Urinary bladder (tissue), 3 donors: ENCODE measurements at regions not wholly inside any gene's neighbourhood (a gene's known extent, or its start where the extent isn't known, plus 50 kb on each side); places are given as distances from the start of the nearest gene placed in this dataset.
A peak's percentile ranks its signal among the peaks of the same experiment; 100 is the strongest.

Source experiments
- DNase-seq: peaks from one replicate; pipeline ENCODE4 v3.0.0-alpha.2; 2015; ENCODE audit errors: extremely low spot score
- H3K27ac ChIP-seq: one replicate; pipeline ENCODE4 v1.5.1; 2013; ENCODE audit warnings: low read depth, mild to moderate bottlenecking, moderate library complexity
- H3K36me3 ChIP-seq: one replicate; pipeline ENCODE4 v1.6.1; 2013; ENCODE audit warnings: mild to moderate bottlenecking, moderate library complexity; ENCODE audit not compliant: insufficient read depth
- H3K4me1 ChIP-seq: one replicate; pipeline ENCODE4 v1.6.1; 2013; ENCODE audit warnings: mild to moderate bottlenecking, moderate library complexity; ENCODE audit not compliant: insufficient read depth
- H3K4me3 ChIP-seq: one replicate; pipeline ENCODE4 v1.5.1; 2013; ENCODE audit warnings: low read depth, low read length
- WGBS: extraction: QIAGEN DNeasy Blood & Tissue Kit; methylation state at CpG from one replicate; pipeline ENCODE4 v1.1.7; 2013; 5-methylcytosine and 5-hydroxymethylcytosine counted together
- donor health status: healthy with polysubstance abuse.
- donor health status: healthy.

GRCh38 chr5:2009986-2010914 is 127.5 kb upstream of the IRX4 start:
- Histone ChIP-seq H3K4me3 (no peak overlapping the region), H3K36me3 (no peaks in the 10 kb centered on the region), H3K27ac (no peak overlapping the region), H3K4me1 (no peaks in the 10 kb centered on the region)
- DNase-seq = no peak
- WGBS = 83% methylated on average over 22 of the region's 22 CpGs

DNA sequence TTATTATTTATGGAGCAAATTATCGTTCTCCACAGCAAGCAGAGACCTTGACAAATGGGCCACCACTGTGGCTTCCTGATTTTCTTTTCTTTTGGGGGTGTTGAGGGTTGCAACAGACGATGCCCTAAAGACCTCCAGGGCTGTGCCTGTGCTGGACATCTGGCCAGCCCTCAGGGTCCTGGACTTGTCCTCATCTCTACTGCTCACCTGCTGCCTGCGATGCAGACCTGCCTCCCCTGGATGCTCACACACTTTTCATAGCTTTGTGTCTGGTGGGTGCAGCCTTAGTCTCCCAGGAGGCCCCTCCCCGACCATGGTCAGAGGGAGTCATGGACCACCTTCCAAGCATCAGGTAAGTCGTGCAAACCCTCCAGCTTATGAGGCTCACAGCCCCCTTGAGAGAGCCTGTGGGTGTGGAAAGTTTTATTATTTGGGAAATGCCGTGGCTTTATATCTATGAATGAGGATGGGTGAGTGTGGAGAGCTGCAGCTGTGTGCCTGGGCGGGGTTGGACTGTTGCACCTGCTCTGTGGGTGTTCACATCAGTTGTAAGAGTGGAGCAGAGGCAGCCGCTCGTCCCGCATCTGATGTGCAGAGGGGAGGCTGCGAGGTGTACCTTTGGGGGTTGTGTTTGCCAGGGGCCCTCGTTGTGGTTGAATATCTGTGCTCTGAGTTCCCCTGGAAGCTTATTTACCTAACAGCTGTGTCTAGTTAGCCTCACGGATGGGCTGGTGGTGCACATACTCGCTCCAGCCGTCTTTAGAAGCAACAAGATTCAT is 126.3 kb upstream of the IRX4 start:
- DNase-seq = no peak
- Histone ChIP-seq H3K4me3 (no peak overlapping the region), H3K4me1 (no peaks in the 10 kb centered on the region), H3K27ac (no peak overlapping the region), H3K36me3 (no peaks in the 10 kb centered on the region)
- WGBS = 70% methylated on average over 15 of the region's 15 CpGs

DNA sequence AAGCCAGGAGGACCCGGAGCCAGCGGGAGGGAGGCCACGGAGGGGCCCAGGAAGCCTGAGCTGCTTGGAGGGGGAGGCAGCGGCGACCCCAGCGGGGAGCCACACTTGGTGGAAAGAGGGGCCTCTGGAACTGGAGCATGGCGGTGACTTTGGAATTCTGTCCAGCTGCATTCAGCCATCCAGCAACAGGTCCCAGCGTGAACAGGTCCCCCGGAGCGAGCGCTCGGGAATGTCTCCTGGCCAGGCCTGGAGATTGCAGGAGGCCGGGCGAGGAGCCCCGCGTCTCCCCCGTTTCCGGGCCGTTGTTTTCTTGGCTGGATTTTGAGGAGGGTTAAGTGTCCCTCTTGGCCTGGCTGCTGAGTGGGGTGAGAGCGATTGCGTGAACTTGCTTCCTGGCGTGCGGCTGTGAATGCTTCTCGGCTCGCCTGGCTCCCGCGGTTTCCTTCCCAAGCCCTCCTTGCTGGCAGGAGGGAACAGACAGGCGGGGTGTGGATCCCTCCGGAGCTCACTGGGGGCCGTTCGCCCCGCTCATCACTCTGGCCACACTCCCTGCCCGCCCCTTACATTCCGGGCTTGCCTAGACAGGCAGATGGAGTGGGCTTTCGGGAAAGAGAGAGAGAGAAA is 125.3 kb upstream of the IRX4 start:
- Histone ChIP-seq H3K4me1 (no peaks in the 10 kb centered on the region), H3K4me3 (no peak overlapping the region), H3K27ac (no peak overlapping the region), H3K36me3 (no peaks in the 10 kb centered on the region)
- WGBS = 17% methylated on average over 35 of the region's 35 CpGs
- peak; percentile 5 for DNase-seq

GRCh38 chr5:2007496-2007877 is 124.8 kb upstream of the IRX4 start:
- H3K27ac ChIP-seq = no peak overlapping the region
- WGBS = 57% methylated on average over 24 of the region's 24 CpGs
- H3K36me3 ChIP-seq = no peaks in the 10 kb centered on the region
- no peak for DNase-seq
- no peaks in the 10 kb centered on the region for H3K4me1 ChIP-seq
- H3K4me3 ChIP-seq = no peak overlapping the region

GRCh38 chr5:2006971-2007291 is 124.2 kb upstream of the IRX4 start:
- no peaks in the 10 kb centered on the region for H3K4me1 ChIP-seq
- no peak for DNase-seq
- no peaks in the 10 kb centered on the region for H3K36me3 ChIP-seq
- WGBS = 94% methylated on average over 14 of the region's 14 CpGs
- H3K27ac ChIP-seq = no peak overlapping the region
- H3K4me3 ChIP-seq = no peak overlapping the region

DNA sequence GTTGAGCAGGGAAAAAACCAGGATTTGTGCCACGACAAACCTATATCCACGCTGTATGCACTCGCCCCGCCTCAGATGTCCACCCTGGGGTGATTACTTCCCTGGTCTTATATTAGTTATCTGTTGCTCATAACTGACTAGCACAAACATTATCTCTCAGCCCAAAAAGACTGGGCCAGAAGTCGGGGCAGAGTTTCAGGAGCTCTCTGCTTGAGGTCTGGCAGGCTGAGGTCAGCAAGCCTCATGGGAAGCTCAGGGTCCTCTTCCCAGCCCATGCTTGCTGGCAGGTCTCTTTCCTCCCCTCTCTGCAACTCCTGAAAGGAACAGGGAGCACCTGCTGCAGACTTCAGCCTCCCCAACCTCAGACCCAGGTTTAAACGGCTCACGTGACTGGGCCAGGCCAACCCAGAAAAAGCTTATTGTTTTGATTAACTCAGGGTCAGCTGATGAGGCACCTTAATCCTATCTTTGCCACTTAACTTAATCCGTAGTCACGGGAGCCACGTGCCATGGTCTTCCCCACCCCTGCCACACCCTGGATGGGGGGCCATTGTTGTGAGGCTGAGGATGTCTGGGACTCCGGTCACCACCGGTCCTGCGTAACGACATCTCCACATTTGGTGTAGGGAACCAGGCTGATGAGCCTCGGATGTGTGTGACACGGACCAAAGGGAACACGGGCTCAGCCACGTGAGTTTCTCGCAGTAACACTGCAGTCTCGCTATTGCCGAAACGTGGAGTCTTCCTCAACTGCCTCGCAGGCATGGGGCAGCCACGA is 123.7 kb upstream of the IRX4 start:
- DNase-seq = no peak
- Histone ChIP-seq H3K27ac (no peak overlapping the region), H3K4me3 (no peak overlapping the region), H3K4me1 (no peaks in the 10 kb centered on the region), H3K36me3 (no peaks in the 10 kb centered on the region)
- WGBS = 83% methylated on average over 24 of the region's 24 CpGs

- Histone ChIP-seq H3K4me3 (no peak overlapping the region), H3K4me1 (no peaks in the 10 kb centered on the region), H3K36me3 (no peaks in the 10 kb centered on the region), H3K27ac (no peak overlapping the region)
- DNase-seq = no peak
- 69% methylated on average over 35 of the region's 35 CpGs for WGBS
Measured at GRCh38 chr5:2005101-2006041, 122.6 kb upstream of the IRX4 start.

- DNase-seq = no peak
- H3K4me3 ChIP-seq = no peak overlapping the region
- 81% methylated on average over 20 of the region's 20 CpGs for WGBS
- no peaks in the 10 kb centered on the region for H3K4me1 ChIP-seq
- H3K27ac ChIP-seq = no peak overlapping the region
- no peaks in the 10 kb centered on the region for H3K36me3 ChIP-seq
Measured at GRCh38 chr5:2003690-2004365, 121.1 kb upstream of the IRX4 start.

GRCh38 chr5:2003206-2003605 is 120.5 kb upstream of the IRX4 start:
- Histone ChIP-seq H3K27ac (no peak overlapping the region), H3K36me3 (no peaks in the 10 kb centered on the region), H3K4me1 (no peaks in the 10 kb centered on the region), H3K4me3 (no peak overlapping the region)
- no peak for DNase-seq
- WGBS = 78% methylated on average over 10 of the region's 10 CpGs

DNA sequence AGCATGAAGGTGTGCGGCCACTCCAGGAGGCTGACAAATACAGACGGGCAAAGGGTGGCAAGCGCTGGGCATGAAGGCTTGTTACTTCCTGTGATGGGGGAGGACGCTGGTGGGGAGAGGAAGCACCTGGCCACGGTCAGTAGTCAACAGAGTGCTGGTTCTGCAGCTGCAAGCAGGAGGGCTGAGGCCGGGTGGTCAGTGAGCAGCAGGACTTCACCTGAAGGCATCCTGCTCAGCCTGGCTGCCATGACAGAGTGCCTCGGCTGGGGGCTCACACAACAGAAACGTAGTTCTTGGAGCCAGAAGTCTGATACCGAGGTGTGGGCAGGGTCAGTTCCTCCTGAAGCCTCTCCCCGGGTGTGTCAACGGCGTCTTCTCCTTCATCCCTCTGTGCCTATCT is 118.6 kb upstream of the IRX4 start:
- Histone ChIP-seq H3K36me3 (no peaks in the 10 kb centered on the region), H3K4me3 (no peak overlapping the region), H3K4me1 (no peaks in the 10 kb centered on the region), H3K27ac (no peak overlapping the region)
- 78% methylated on average over 12 of the region's 12 CpGs for WGBS
- no peak for DNase-seq

DNA sequence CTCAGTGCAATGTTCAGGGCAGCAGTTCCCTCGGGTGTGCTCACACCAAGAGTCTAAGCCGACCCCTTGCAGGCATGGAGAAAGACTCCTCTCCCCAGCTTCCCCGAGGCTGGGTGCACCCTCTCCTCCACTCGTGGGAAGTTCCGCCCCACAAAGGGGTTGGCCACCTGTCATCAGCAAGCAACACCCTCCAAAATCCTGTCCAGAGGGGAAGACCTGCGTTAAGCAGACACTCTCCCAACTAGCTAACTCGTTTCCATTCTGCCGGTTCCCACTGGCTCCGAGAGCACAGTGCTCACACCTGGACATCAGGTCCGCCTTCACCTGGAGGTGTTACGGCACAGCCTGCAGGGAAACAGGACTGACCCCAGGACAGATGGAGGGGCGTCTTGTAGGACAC is 117.9 kb upstream of the IRX4 start:
- Histone ChIP-seq H3K4me1 (no peaks in the 10 kb centered on the region), H3K4me3 (no peak overlapping the region), H3K27ac (no peak overlapping the region), H3K36me3 (no peaks in the 10 kb centered on the region)
- no peak for DNase-seq
- WGBS = 73% methylated on average over 12 of the region's 12 CpGs

- Histone ChIP-seq H3K4me1 (no peaks in the 10 kb centered on the region), H3K4me3 (no peak overlapping the region), H3K27ac (no peak overlapping the region), H3K36me3 (no peaks in the 10 kb centered on the region)
- no peak for DNase-seq
- 74% methylated on average over 6 of the region's 6 CpGs for WGBS
Measured at GRCh38 chr5:1999794-2000193, 117.1 kb upstream of the IRX4 start.
